Transverse colon (tissue), 4 donors: ENCODE measurements at regions not wholly inside any gene's neighbourhood (a gene's known extent, or its start where the extent isn't known, plus 50 kb on each side); places are given as distances from the start of the nearest gene placed in this dataset.

Experiments
- DNase-seq: peaks from one replicate; pipeline ENCODE4 v3.0.0-alpha.2; 2019
- H3K27ac ChIP-seq, 4 donors: fragments of 200-600 bp; sonication (generic); 2 replicates each; pipeline ENCODE4 v1.5.1; 2016 to 2018; ENCODE audit warnings: inconsistent platforms in 4 of 4
- H3K27me3 ChIP-seq: fragments of 200-600 bp; sonication (generic); 2 replicates; pipeline ENCODE4 v1.5.1; 2017; ENCODE audit warnings: inconsistent platforms
- H3K36me3 ChIP-seq, 4 donors: fragments of 200-600 bp; sonication (generic); 2 replicates each; pipeline ENCODE4 v1.5.1; 2017 to 2019; ENCODE audit warnings: inconsistent platforms in 4 of 4
- H3K4me1 ChIP-seq, 4 donors: fragments of 200-600 bp; sonication (generic); 2 replicates each; pipeline ENCODE4 v1.5.1; 2017 to 2020; ENCODE audit warnings: inconsistent platforms in 4 of 4
- H3K4me3 ChIP-seq, 4 donors: fragments of 200-600 bp; sonication (generic); 1 replicate in 1 of 4; 2 replicates in 3 of 4; pipeline versions ENCODE4 v1.5.1 to v1.6.1; 2017 to 2019; ENCODE audit warnings: inconsistent platforms in 4 of 4
- H3K9me3 ChIP-seq, 2 donors: fragments of 200-600 bp; sonication (generic); 2 replicates each; pipeline ENCODE4 v1.5.1; 2017 to 2019; ENCODE audit warnings: inconsistent platforms in 2 of 2
- CTCF ChIP-seq, 5 experiments: fragments of 200-600 bp in 3 of 5; fragments of 450-650 bp in 2 of 5; sonication (generic) in 3 of 5; IDR thresholded peaks; 1 replicate in 2 of 5; 2 replicates in 3 of 5; pipeline ENCODE4 v1.5.1; 2016 to 2017; ENCODE audit warnings: antibody characterized with exemption in 5 of 5, inconsistent platforms in 3 of 5, mild to moderate bottlenecking in 2 of 5, moderate library complexity in 1 of 5
- EP300 ChIP-seq: sonication (generic); formaldehyde crosslinking; IDR thresholded peaks from one replicate; pipeline ENCODE4 v1.6.1; 2017; ENCODE audit warnings: antibody characterized with exemption, low read depth
- POLR2A ChIP-seq: fragments of 450-650 bp; IDR thresholded peaks from one replicate; pipeline ENCODE4 v1.6.1; 2016; ENCODE audit warnings: antibody characterized with exemption, mild to moderate bottlenecking, moderate library complexity
- POLR2AphosphoS5 ChIP-seq, 3 donors: sonication (generic); formaldehyde crosslinking; IDR thresholded peaks; one replicate each; pipeline ENCODE4 v1.6.1; 2016; ENCODE audit warnings: antibody characterized with exemption in 3 of 3
- WGBS, 2 donors: methylation state at CpG; one replicate each; pipeline ENCODE4 v1.1.5; 2018; ENCODE audit warnings: low coverage in 1 of 2; 5-methylcytosine and 5-hydroxymethylcytosine counted together
- in situ Hi-C, 4 donors: fragments of 200-750 bp; cut with MboI; loops; one replicate each; pipeline versions ENCODE4 v1.15.0 to v1.15.1; 2017; ENCODE audit warnings: low sequenced_read_pairs in 3 of 4, low pct_ligation_motif_present in 1 of 4, low pct_unique_long_range_greater_than_20kb in 1 of 4
- intact Hi-C: fragments of 100-400 bp; cut with DNase I; formaldehyde crosslinking; loops from one replicate; pipeline ENCODE4 v1.15.1; 2023; ENCODE audit warnings: low total_unique reads

GRCh38 chr9:88312045-88312444 is 76.2 kb upstream of the SPIN1 start:
- TF ChIP-seq POLR2AphosphoS5 (IDR thresholded peaks at IDR 0.05) (no peak), CTCF (IDR thresholded peaks at IDR 0.05) (no peak), POLR2A (no peak), EP300 (no peak)
- in situ Hi-C loops, result no loop called here

DNA sequence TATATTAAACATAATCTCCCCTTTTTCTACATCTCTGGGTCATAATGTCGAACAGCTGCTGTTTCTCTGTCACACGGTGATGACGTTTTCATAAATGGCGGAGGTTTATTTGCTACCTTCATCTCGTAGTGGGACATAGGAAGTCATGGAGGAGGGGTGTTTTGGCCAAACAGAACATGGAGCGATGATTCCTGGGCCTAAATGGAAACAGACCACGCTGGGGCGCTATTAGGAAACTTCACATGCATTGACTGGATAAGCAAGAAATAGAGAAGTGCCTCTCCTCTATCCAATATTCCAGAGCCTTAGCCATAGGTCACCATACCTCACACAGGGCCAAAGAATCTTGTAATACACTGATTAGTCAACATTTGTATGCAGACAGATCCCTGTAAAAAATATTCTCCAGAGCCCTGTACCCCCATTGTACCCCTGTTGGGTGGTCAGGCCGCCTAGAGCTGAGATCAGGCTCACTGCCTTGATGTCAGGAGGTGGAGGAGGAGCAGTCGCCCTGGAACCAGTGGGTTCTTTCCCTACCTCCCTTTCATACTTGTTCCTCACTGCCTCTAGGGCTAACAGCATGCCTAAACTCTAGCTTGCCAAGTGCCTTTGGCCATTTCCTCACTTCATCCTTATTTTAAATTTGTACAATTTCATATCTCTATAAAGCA is 77.8 kb upstream of the SPIN1 start:
- in situ Hi-C loops, result no loop called here
- H3K27me3 ChIP-seq, result no peaks in the 10 kb centered on the region
- intact Hi-C loops, result no loop called here
- H3K27ac ChIP-seq, result no peak overlapping the region
- no peak overlapping the region for H3K4me3 ChIP-seq
- no peaks in the 10 kb centered on the region for H3K36me3 ChIP-seq
- peak; percentile 11 for DNase-seq
- no peaks in the 10 kb centered on the region for H3K4me1 ChIP-seq
- TF ChIP-seq POLR2A, result no peak
- no peak for TF ChIP-seq POLR2AphosphoS5 (IDR thresholded peaks at IDR 0.05)
- TF ChIP-seq EP300, result no peak
- no peak for TF ChIP-seq CTCF (IDR thresholded peaks at IDR 0.05)
- WGBS, 2 donors, result 70 to 79% methylated on average over 8 to 10 of the region's 10 CpGs
- H3K9me3 ChIP-seq, result no peaks in the 10 kb centered on the region

More at GRCh38 chr9:88312045-88312444, 76.2 kb upstream of the SPIN1 start:
- H3K4me3 ChIP-seq, result no peak overlapping the region
- no peak for DNase-seq
- no peak overlapping the region for H3K27ac ChIP-seq
- H3K36me3 ChIP-seq, result no peaks in the 10 kb centered on the region
- H3K27me3 ChIP-seq, result no peaks in the 10 kb centered on the region
- no peaks in the 10 kb centered on the region for H3K9me3 ChIP-seq
- no peaks in the 10 kb centered on the region for H3K4me1 ChIP-seq
- intact Hi-C loops, result no loop called here

DNA sequence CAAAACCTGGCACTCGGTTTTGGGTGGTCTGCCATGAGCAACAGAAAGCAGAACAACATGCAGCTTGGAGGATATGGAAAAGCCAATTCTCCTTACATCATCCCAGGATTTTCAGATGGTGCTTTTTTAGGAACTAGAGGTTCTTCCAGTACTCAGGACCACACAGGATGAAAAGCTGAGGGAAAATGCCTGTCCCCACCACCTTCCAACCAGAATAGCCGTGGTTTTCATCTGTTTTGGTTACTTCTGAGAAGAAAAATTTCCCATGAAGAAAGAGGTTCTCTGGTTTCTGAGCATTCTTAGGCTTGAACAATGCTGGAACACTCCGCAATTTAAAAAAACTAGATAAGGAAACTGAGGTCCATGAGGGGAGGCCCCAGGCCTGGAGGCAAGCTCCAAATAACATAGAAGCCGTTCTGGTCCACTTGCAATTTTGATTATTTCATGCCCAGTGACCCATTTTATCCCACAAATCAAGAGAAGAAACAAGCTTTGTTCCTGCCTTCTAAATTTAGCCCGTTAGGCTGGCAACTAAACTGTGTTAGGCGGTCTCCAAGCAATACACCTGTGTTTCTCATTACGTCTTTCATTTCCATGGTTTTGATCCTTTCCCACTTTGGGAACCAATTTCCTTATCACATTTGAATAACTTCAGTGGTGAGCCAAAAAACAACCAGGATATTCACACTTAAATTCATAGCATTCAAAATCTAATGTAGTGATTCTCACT is 79.2 kb upstream of the SPIN1 start:
- intact Hi-C loops (no loop called here), in situ Hi-C loops (no loop called here)
- H3K27me3 ChIP-seq, result no peaks in the 10 kb centered on the region
- H3K9me3 ChIP-seq, result no peaks in the 10 kb centered on the region
- WGBS, 2 donors, result 75 to 83% methylated on average over 3 to 7 of the region's 7 CpGs
- H3K27ac ChIP-seq, result no peak overlapping the region
- no peak overlapping the region for H3K4me3 ChIP-seq
- TF ChIP-seq POLR2A (no peak), EP300 (no peak), CTCF (IDR thresholded peaks at IDR 0.05) (no peak), POLR2AphosphoS5 (IDR thresholded peaks at IDR 0.05) (no peak)
- no peaks in the 10 kb centered on the region for H3K36me3 ChIP-seq
- DNase-seq, result no peak
- no peaks in the 10 kb centered on the region for H3K4me1 ChIP-seq

DNA sequence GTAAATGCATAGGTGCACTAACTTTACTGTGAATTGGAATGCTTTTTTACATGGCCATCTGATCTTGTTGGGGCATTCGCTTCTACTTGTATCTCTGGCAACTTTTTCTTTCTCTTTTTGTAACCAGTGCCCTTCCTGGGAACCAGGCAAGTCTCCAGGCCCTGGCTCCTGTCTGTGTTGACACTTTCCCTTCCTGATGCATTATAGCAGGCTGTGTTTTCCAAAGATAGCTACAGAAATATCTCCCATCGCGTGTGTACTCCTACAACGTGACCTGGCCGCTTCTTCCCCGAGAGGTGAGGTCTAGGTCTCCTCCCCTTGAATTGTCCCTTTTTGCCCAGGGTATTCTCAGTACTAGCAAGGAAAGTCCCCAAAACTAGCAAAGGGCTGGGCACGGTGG is 81.1 kb upstream of the SPIN1 start:
- in situ Hi-C loops, result no loop called here
- no peak for DNase-seq
- Histone ChIP-seq H3K27me3 (no peaks in the 10 kb centered on the region), H3K36me3 (no peaks in the 10 kb centered on the region), H3K9me3 (no peaks in the 10 kb centered on the region), H3K4me3 (no peak overlapping the region), H3K27ac (no peak overlapping the region), H3K4me1 (no peaks in the 10 kb centered on the region)
- TF ChIP-seq POLR2AphosphoS5 (IDR thresholded peaks at IDR 0.05) (no peak), CTCF (IDR thresholded peaks at IDR 0.05) (no peak), POLR2A (no peak), EP300 (no peak)
- 87 to 100% methylated on average over 1 to 7 of the region's 7 CpGs for WGBS, 2 donors
- intact Hi-C loops, result no loop called here
